H1 (cell line): ENCODE measurements at regions not wholly inside any gene's neighbourhood (a gene's known extent, or its start where the extent isn't known, plus 50 kb on each side); places are given as distances from the start of the nearest gene placed in this dataset.

Source experiments
- CTCF ChIA-PET: fragments of 300-600 bp; sonication (Branson Sonifier 250); formaldehyde crosslinking; loops from one replicate; lab custom pipeline; 2021; ENCODE audit not compliant: partially characterized antibody; lab: Charles Lee
- POLR2A ChIA-PET: fragments of 300-600 bp; sonication (Branson Sonifier 250); formaldehyde crosslinking; loops from one replicate; lab custom pipeline; 2021; ENCODE audit warnings: inconsistent platforms; ENCODE audit not compliant: partially characterized antibody; lab: Charles Lee
- DNase-seq, 2 experiments: peaks; one replicate each; pipeline versions ENCODE4 v3.0.0 to v3.0.0-alpha.2; 2010 to 2022; ENCODE audit warnings: low spot score in 2 of 2, low read depth in 1 of 2, mixed read lengths in 1 of 2
- FAIRE-seq: peaks from 2 replicates; lab custom pipeline; 2011; peaks lifted over from hg19 to GRCh38; lab: Jason Lieb, UNC
- H2AFZ ChIP-seq: 2 replicates; pipeline ENCODE4 v1.8.1; 2012; ENCODE audit warnings: low read length, inconsistent platforms
- H2AK5ac ChIP-seq: 2 replicates; pipeline ENCODE4 v1.6.1; 2013; ENCODE audit warnings: low read depth, low read length
- H2BK120ac ChIP-seq: replicated peaks from 2 replicates; pipeline ENCODE3; 2013; ENCODE audit warnings: low read depth, low read length, inconsistent platforms
- H2BK12ac ChIP-seq: 2 replicates; pipeline ENCODE4 v1.6.1; 2013; ENCODE audit warnings: low read depth, low read length
- H2BK15ac ChIP-seq: 2 replicates; pipeline ENCODE4 v1.6.1; 2013; ENCODE audit warnings: low read length
- H2BK20ac ChIP-seq: 2 replicates; pipeline ENCODE4 v1.6.1; 2013; ENCODE audit warnings: low read length
- H2BK5ac ChIP-seq: 2 replicates; pipeline ENCODE4 v1.6.1; 2013; ENCODE audit warnings: low read depth, low read length
- H3K14ac ChIP-seq: 2 replicates; pipeline ENCODE4 v1.6.1; 2013; ENCODE audit warnings: inconsistent platforms; ENCODE audit not compliant: insufficient read length
- H3K18ac ChIP-seq: 2 replicates; pipeline ENCODE4 v1.6.1; 2013; ENCODE audit warnings: low read length; ENCODE audit errors: extremely low read depth
- H3K23ac ChIP-seq: 2 replicates; pipeline ENCODE4 v1.6.1; 2013; ENCODE audit warnings: inconsistent platforms; ENCODE audit not compliant: insufficient read length
- H3K23me2 ChIP-seq: 2 replicates; pipeline ENCODE4 v1.6.1; 2013; ENCODE audit warnings: low read depth, low read length
- H3K27ac ChIP-seq: 2 replicates; pipeline ENCODE4 v1.6.1; 2011; ENCODE audit warnings: low read depth, low read length, inconsistent platforms
- H3K27me3 ChIP-seq, 4 experiments: replicated peaks in 1 of 4; 1 replicate in 1 of 4; 2 replicates in 3 of 4; pipeline versions ENCODE4 v1.6.1 to v1.8.1; 2011 to 2013; ENCODE audit warnings: low read length in 3 of 4, mild to moderate bottlenecking in 3 of 4, inconsistent platforms in 2 of 4, mixed read lengths in 2 of 4, moderate library complexity in 1 of 4; ENCODE audit not compliant: control insufficient read depth in 3 of 4, insufficient read depth in 3 of 4; ENCODE audit errors: extremely low read depth in 1 of 4
- H3K36me3 ChIP-seq, 4 experiments: 2 replicates each; pipeline versions ENCODE4 v1.6.1 to v1.8.1; 2011 to 2013; ENCODE audit warnings: mild to moderate bottlenecking in 4 of 4, low read length in 3 of 4, moderate library complexity in 2 of 4, control low read depth in 1 of 4, inconsistent platforms in 1 of 4; ENCODE audit not compliant: insufficient read depth in 4 of 4, control insufficient read depth in 2 of 4
- H3K4ac ChIP-seq: replicated peaks from 2 replicates; pipeline ENCODE3; 2013; ENCODE audit warnings: low read length, low read depth, mixed read lengths, inconsistent platforms; ENCODE audit not compliant: insufficient read length
- H3K4me1 ChIP-seq, 4 experiments: replicated peaks in 1 of 4; 1 replicate in 1 of 4; 2 replicates in 3 of 4; pipeline versions ENCODE4 v1.6.1 to v1.8.1; 2011 to 2013; ENCODE audit warnings: low read length in 3 of 4, inconsistent platforms in 2 of 4, mixed read lengths in 1 of 4; ENCODE audit not compliant: insufficient read depth in 4 of 4, control insufficient read depth in 3 of 4
- H3K4me2 ChIP-seq, 2 experiments: 2 replicates each; pipeline versions ENCODE4 v1.6.1 to v1.8.1; 2011 to 2013; ENCODE audit warnings: low read depth in 2 of 2, low read length in 2 of 2, control low read depth in 1 of 2, inconsistent platforms in 1 of 2, mild to moderate bottlenecking in 1 of 2; ENCODE audit not compliant: insufficient read depth in 1 of 2
- H3K4me3 ChIP-seq, 4 experiments: fragments of 200-600, 300-600 bp in 1 of 4; sonication (generic), shearing (Covaris generic), sonication (Bioruptor Twin) in 1 of 4; 2 replicates each; pipeline versions ENCODE4 v1.5.1 to v1.8.1; 2011 to 2016; ENCODE audit warnings: low read length in 4 of 4, low read depth in 3 of 4, control low read depth in 2 of 4, inconsistent platforms in 2 of 4, mild to moderate bottlenecking in 2 of 4, mixed read lengths in 1 of 4, moderate library complexity in 1 of 4; ENCODE audit not compliant: insufficient read depth in 2 of 4; ENCODE audit errors: extremely low read depth in 1 of 4
- H3K56ac ChIP-seq: replicated peaks from 2 replicates; pipeline ENCODE3; 2013; ENCODE audit warnings: low read depth, mild to moderate bottlenecking, mixed read lengths, low read length, inconsistent platforms; ENCODE audit not compliant: insufficient read length
- H3K79me1 ChIP-seq: 2 replicates; pipeline ENCODE4 v1.6.1; 2013; ENCODE audit warnings: low read depth, low read length, control low read depth
- H3K79me2 ChIP-seq, 2 experiments: 2 replicates each; pipeline versions ENCODE4 v1.6.1 to v1.8.1; 2012 to 2013; ENCODE audit warnings: low read length in 2 of 2, mild to moderate bottlenecking in 2 of 2, inconsistent platforms in 1 of 2; ENCODE audit not compliant: insufficient read depth in 2 of 2, control insufficient read depth in 1 of 2
- H3K9ac ChIP-seq, 4 experiments: replicated peaks in 1 of 4; 1 replicate in 1 of 4; 2 replicates in 3 of 4; pipeline versions ENCODE4 v1.6.1 to v1.8.1; 2011 to 2013; ENCODE audit warnings: low read depth in 3 of 4, low read length in 3 of 4, control low read depth in 2 of 4, mild to moderate bottlenecking in 2 of 4, moderate library complexity in 2 of 4, inconsistent platforms in 1 of 4; ENCODE audit errors: extremely low read depth in 1 of 4
- H3K9me3 ChIP-seq, 2 experiments: 2 replicates each; pipeline versions ENCODE4 v1.6.1 to v1.8.1; 2012 to 2013; ENCODE audit warnings: mild to moderate bottlenecking in 2 of 2, moderate library complexity in 2 of 2, control low read depth in 1 of 2, inconsistent platforms in 1 of 2, low read depth in 1 of 2, low read length in 1 of 2, mixed read lengths in 1 of 2; ENCODE audit not compliant: insufficient read depth in 2 of 2
- H4K20me1 ChIP-seq, 2 experiments: replicated peaks in 1 of 2; 2 replicates each; pipeline versions ENCODE3 to v1.8.1; 2011 to 2013; ENCODE audit warnings: inconsistent platforms in 2 of 2, low read length in 2 of 2, mild to moderate bottlenecking in 1 of 2; ENCODE audit not compliant: insufficient read depth in 2 of 2, control insufficient read depth in 1 of 2
- H4K5ac ChIP-seq: 2 replicates; pipeline ENCODE4 v1.6.1; 2013; ENCODE audit warnings: low read length, low read depth, mixed read lengths, inconsistent platforms; ENCODE audit not compliant: insufficient read length
- H4K8ac ChIP-seq: 2 replicates; pipeline ENCODE4 v1.8.0; 2013; ENCODE audit warnings: mild to moderate bottlenecking, moderate library complexity, low read length, inconsistent platforms; ENCODE audit not compliant: insufficient read depth; ENCODE audit errors: extremely low read depth
- H4K91ac ChIP-seq: replicated peaks from 2 replicates; pipeline ENCODE3; 2013; ENCODE audit warnings: low read length, mixed read lengths, inconsistent platforms; ENCODE audit not compliant: insufficient read length
- CHD2 ChIP-seq: IDR thresholded peaks from 2 replicates; pipeline ENCODE4 v1.6.1; 2012; ENCODE audit warnings: low read length, improper control_type of control experiment
- GTF2F1 ChIP-seq: IDR thresholded peaks from 2 replicates; pipeline ENCODE4 v1.6.1; 2012; ENCODE audit warnings: low read depth, low read length, improper control_type of control experiment, borderline replicate concordance
- NANOG ChIP-seq: IDR thresholded peaks from 2 replicates; pipeline ENCODE4 v1.6.1; 2011; ENCODE audit warnings: low read length, low read depth, mild to moderate bottlenecking, inconsistent platforms; ENCODE audit not compliant: insufficient read depth, poor library complexity, severe bottlenecking
- RAD21 ChIP-seq, 2 experiments: IDR thresholded peaks in 1 of 2; conservative IDR thresholded peaks in 1 of 2; 2 replicates each; pipeline ENCODE4 v1.6.1; 2011; ENCODE audit warnings: low read depth in 2 of 2, low read length in 2 of 2, improper control_type of control experiment in 1 of 2, inconsistent platforms in 1 of 2, mild to moderate bottlenecking in 1 of 2, moderate library complexity in 1 of 2
- RBBP5 ChIP-seq: IDR thresholded peaks from 2 replicates; pipeline ENCODE4 v1.7.1; 2012; ENCODE audit warnings: low read depth, mild to moderate bottlenecking, inconsistent platforms, low read length, moderate library complexity, borderline replicate concordance

GRCh38 chr6:15864708-15865062 lies 201.9 kb upstream of the DTNBP1 start:
- Histone ChIP-seq H3K36me3 (no peaks in the 10 kb centered on the region), H3K14ac (no peak overlapping the region)
- CTCF ChIA-PET, result interaction anchor here (0.6 to 1.8 kb wide), 4 partner anchors 9 to 173 kb away, joined by 3 to 6 read pairs (median 4); no protein-coding TSS in a partner anchor
- FAIRE-seq, result no peak
- no peak for TF ChIP-seq GTF2F1
- TF ChIP-seq NANOG, result no peak
- TF ChIP-seq RAD21 (IDR thresholded peaks at IDR 0.05 in 1 of 2, conservative IDR thresholded peaks at IDR 0.05 in 1 of 2; ENCODE audit: low read depth in 2 of 2, low read length in 2 of 2), result no peak
- no peak for TF ChIP-seq CHD2
- no peak for TF ChIP-seq RBBP5
- TF ChIP-seq, all 59 proteins: peak for 0
- no peak overlapping the region for H3K27ac ChIP-seq
- H3K27me3 ChIP-seq, result no peaks in the 10 kb centered on the region
- no peaks in the 10 kb centered on the region for H3K79me2 ChIP-seq
- DNase-seq, result no peak
- H2AK5ac ChIP-seq, result no peak overlapping the region
- POLR2A ChIA-PET, result no interaction called here
- H3K23me2 ChIP-seq, result no peaks in the 10 kb centered on the region
- H4K5ac ChIP-seq, result no peak overlapping the region
- H2AFZ ChIP-seq, result no peak overlapping the region
- no peak overlapping the region for H2BK12ac ChIP-seq
- no peak overlapping the region for H2BK5ac ChIP-seq
- no peak overlapping the region for H3K23ac ChIP-seq
- no peak overlapping the region for H3K4me2 ChIP-seq
- H3K18ac ChIP-seq, result no peak overlapping the region
- H4K20me1 ChIP-seq, result no peaks in the 10 kb centered on the region
- H3K56ac ChIP-seq, result no peak overlapping the region
- no peak overlapping the region for H4K8ac ChIP-seq
- H3K9ac ChIP-seq, result no peak overlapping the region
- no peak overlapping the region for H2BK120ac ChIP-seq
- no peaks in the 10 kb centered on the region for H3K79me1 ChIP-seq
- H4K91ac ChIP-seq, result no peak overlapping the region
- no peaks in the 10 kb centered on the region for H3K9me3 ChIP-seq
- no peaks in the 10 kb centered on the region for H3K4me1 ChIP-seq
- H3K4me3 ChIP-seq, result no peak overlapping the region
- H3K4ac ChIP-seq, result no peak overlapping the region
- H2BK15ac ChIP-seq, result no peak overlapping the region
- H2BK20ac ChIP-seq, result no peak overlapping the region
